ENCODE measurements at regions not wholly inside any gene's neighbourhood (a gene's known extent, or its start where the extent isn't known, plus 50 kb on each side); places are given as distances from the start of the nearest gene placed in this dataset.

GRCh38 chr1:217182992-217183391, 447.9 kb downstream of the GPATCH2 start:
- dilution Hi-C loops (cut with HindIII; ENCODE audit: low sequenced_read_pairs, unreplicated experiment), result no loop called here
- POLR2A ChIA-PET (ENCODE audit: unreplicated experiment), result interaction anchor here (0.6 kb wide), 1 partner anchor 14 kb away, joined by 4 read pairs; no protein-coding TSS in a partner anchor

More at GRCh38 chr1:217182992-217183391, 447.9 kb downstream of the GPATCH2 start:
- H3K4ac ChIP-seq (ENCODE audit: low read depth, low read length), result no peak overlapping the region
- ATAC-seq (ENCODE audit: low read depth) (no peak), DNase-seq (no peak)
- H3K14ac ChIP-seq (replicated peaks; ENCODE audit: low read depth, low read length), result no peak overlapping the region
- no peak overlapping the region for H2BK15ac ChIP-seq (ENCODE audit: low read depth, low read length)
- no peak overlapping the region for H4K8ac ChIP-seq (ENCODE audit: low read depth in 2 of 2, low read length in 2 of 2)
- H2BK120ac ChIP-seq (ENCODE audit: low read depth, low read length), result no peak overlapping the region
- H2AK5ac ChIP-seq (ENCODE audit: low read depth, low read length), result no peak overlapping the region
- H3K18ac ChIP-seq (ENCODE audit: low read depth, low read length), result no peak overlapping the region
- intact Hi-C loops (cut with micrococcal nuclease), result no loop called here
- no peak overlapping the region for H2BK20ac ChIP-seq (ENCODE audit: low read depth, low read length)
- no peak overlapping the region for H2BK5ac ChIP-seq (ENCODE audit: low read depth, low read length, poor library complexity, severe bottlenecking)
- no peak for TF ChIP-seq MXI1 (IDR thresholded peaks at IDR 0.05; ENCODE audit: borderline replicate concordance, low read depth, low read length)
- H3K23ac ChIP-seq (ENCODE audit: low read depth, low read length), result no peak overlapping the region
- no peak overlapping the region for H3K4me2 ChIP-seq (ENCODE audit: low read depth, low read length)
- H4K20me1 ChIP-seq (ENCODE audit: insufficient read depth, low read length), result no peaks in the 10 kb centered on the region
- CTCF ChIA-PET, result no interaction called here
- no peaks in the 10 kb centered on the region for H3K27me3 ChIP-seq (ENCODE audit: control insufficient read depth, insufficient read depth, low read length)
- H3K9ac ChIP-seq (ENCODE audit: low read depth, low read length), result no peak overlapping the region
- no peak overlapping the region for H3K27ac ChIP-seq (ENCODE audit: insufficient read depth, low read length)
- H3K9me1 ChIP-seq (ENCODE audit: insufficient read depth, low read length), result no peaks in the 10 kb centered on the region
- H3K79me1 ChIP-seq (ENCODE audit: low read depth in 1 of 2, low read length in 2 of 2), result no peaks in the 10 kb centered on the region
- H2AK9ac ChIP-seq (replicated peaks; ENCODE audit: low read depth, low read length, poor library complexity), result no peak overlapping the region
- no peak overlapping the region for H4K5ac ChIP-seq (ENCODE audit: low read depth, low read length)
- no CpG with 5 or more reads among the region's 6 CpGs for whole genome bisulfite sequencing, 2 experiments (ENCODE audit: extremely low coverage in 2 of 2, insufficient read length in 1 of 2)
- H3K56ac ChIP-seq (ENCODE audit: extremely low read depth, insufficient read depth, low read length), result no peak overlapping the region
- H2AFZ ChIP-seq (replicated peaks; ENCODE audit: low read length, poor library complexity), result no peak overlapping the region
- H3K36me3 ChIP-seq (ENCODE audit: control insufficient read depth, insufficient read depth, low read length), result no peaks in the 10 kb centered on the region
- no peak overlapping the region for H4K91ac ChIP-seq (ENCODE audit: insufficient read depth, low read depth, low read length)
- no TSS peak for BruUV-seq (replicated peaks)
- no peaks in the 10 kb centered on the region for H3K9me3 ChIP-seq (ENCODE audit: control insufficient read depth, insufficient read depth, low read length)
- in situ Hi-C loops (cut with MboI; ENCODE audit: low sequenced_read_pairs), result no loop called here
- H3K4me1 ChIP-seq (ENCODE audit: control insufficient read depth, insufficient read depth, low read length), result no peaks in the 10 kb centered on the region
- H3K4me3 ChIP-seq (ENCODE audit: insufficient read depth, low read depth, low read length), result no peak overlapping the region

All from IMR-90 (cell line).